HCT116 (cell line): ENCODE measurements at regions not wholly inside any gene's neighbourhood (a gene's known extent, or its start where the extent isn't known, plus 50 kb on each side); places are given as distances from the start of the nearest gene placed in this dataset.

Experiments
- ATAC-seq: fragments of 200-7000 bp; cut with Tn5 transposase; 2 replicates; pipeline ENCODE4 v1.9.1; 2020; ENCODE audit warnings: mild to moderate bottlenecking, moderate library complexity
- BruUV-seq: library from RNA; stranded (reverse); fragments of 400-500 nt; replicated peaks from 2 replicates; lab custom pipeline; 2021; lab: Mats Ljungman, UMichigan
- CTCF ChIA-PET: fragments of 300-600 bp; sonication (Branson Sonifier 250); formaldehyde crosslinking; loops from one replicate; lab custom pipeline; 2021; ENCODE audit warnings: antibody characterized with exemption; lab: Charles Lee
- POLR2A ChIA-PET: fragments of 300-600, 350-600 bp; sonication (Branson Sonifier 250); formaldehyde crosslinking; loops from one replicate; lab custom pipeline; 2021; ENCODE audit warnings: antibody characterized with exemption; lab: Charles Lee
- RAD21 ChIA-PET, 2 experiments: fragments of 300-600 bp; sonication (Branson Sonifier 250); formaldehyde crosslinking; loops; one replicate each; lab custom pipeline; 2023; ENCODE audit warnings: low total read pairs in 2 of 2; ENCODE audit not compliant: uncharacterized antibody in 2 of 2, unreplicated experiment in 2 of 2, low non-redundant PET in 1 of 2; lab: Charles Lee
- DNase-seq: peaks from one replicate; pipeline ENCODE4 v3.0.0-alpha.2; 2010; ENCODE audit warnings: low read depth, low spot score
- H2AFZ ChIP-seq: fragments of 200-600 bp; shearing (Covaris generic), sonication (generic); 2 replicates; pipeline ENCODE4 v1.6.1; 2017; ENCODE audit warnings: low read depth, mixed run types, mixed read lengths, antibody characterized with exemption, low read length; ENCODE audit not compliant: poor library complexity, severe bottlenecking
- H3K27ac ChIP-seq: 2 replicates; pipeline ENCODE4 v1.5.1; 2012; ENCODE audit warnings: low read depth, low read length
- H3K27me3 ChIP-seq: fragments of 200-600 bp; sonication (generic); 2 replicates; pipeline ENCODE4 v1.6.1; 2016; ENCODE audit warnings: mixed run types, low read length, mixed read lengths; ENCODE audit not compliant: insufficient read depth
- H3K36me3 ChIP-seq, 2 experiments: fragments of 200-500 bp in 1 of 2; fragments of 200-600 bp in 1 of 2; sonication (Bioruptor generic) in 1 of 2; sonication (generic) in 1 of 2; 2 replicates each; pipeline versions ENCODE4 v1.5.1 to v1.6.1; 2014 to 2016; ENCODE audit warnings: low read length in 2 of 2, inconsistent platforms in 1 of 2, mixed read lengths in 1 of 2, mixed run types in 1 of 2; ENCODE audit not compliant: insufficient read depth in 2 of 2, control insufficient read depth in 1 of 2
- H3K4me1 ChIP-seq, 2 experiments: fragments of 200-600 bp in 1 of 2; sonication (generic) in 1 of 2; 2 replicates each; pipeline versions ENCODE4 v1.5.1 to v1.6.1; 2012 to 2017; ENCODE audit warnings: low read length in 2 of 2, inconsistent platforms in 1 of 2, mild to moderate bottlenecking in 1 of 2, mixed read lengths in 1 of 2, mixed run types in 1 of 2, moderate library complexity in 1 of 2; ENCODE audit not compliant: insufficient read depth in 2 of 2, control insufficient read depth in 1 of 2
- H3K4me2 ChIP-seq: fragments of 200-600 bp; sonication (generic); 2 replicates; pipeline ENCODE4 v1.6.1; 2017; ENCODE audit warnings: mixed run types, low read length, mixed read lengths
- H3K4me3 ChIP-seq, 2 experiments: fragments of 200-600 bp in 1 of 2; sonication (generic) in 1 of 2; replicated peaks in 1 of 2; 2 replicates each; pipeline ENCODE4 v1.5.1; 2011 to 2016; ENCODE audit warnings: low read length in 2 of 2, control low read depth in 1 of 2, low read depth in 1 of 2, mild to moderate bottlenecking in 1 of 2, mixed read lengths in 1 of 2, mixed run types in 1 of 2
- H3K79me2 ChIP-seq: fragments of 200-600 bp; sonication (generic); 2 replicates; pipeline ENCODE4 v1.6.1; 2017; ENCODE audit warnings: mild to moderate bottlenecking, mixed run types, low read length, moderate library complexity, mixed read lengths; ENCODE audit not compliant: insufficient read depth
- H3K9ac ChIP-seq: fragments of 200-600 bp; sonication (generic); 2 replicates; pipeline ENCODE4 v1.6.1; 2016; ENCODE audit warnings: low read length, mixed read lengths
- H3K9me2 ChIP-seq: fragments of 200-600 bp; sonication (generic), shearing (Covaris generic); 2 replicates; pipeline ENCODE4 v1.6.1; 2017; ENCODE audit warnings: mixed run types, mild to moderate bottlenecking, moderate library complexity; ENCODE audit not compliant: insufficient read depth
- H3K9me3 ChIP-seq, 2 experiments: fragments of 200-500 bp in 1 of 2; fragments of 200-600 bp in 1 of 2; sonication (Bioruptor generic) in 1 of 2; sonication (generic) in 1 of 2; 2 replicates each; pipeline ENCODE4 v1.6.1; 2014 to 2017; ENCODE audit warnings: low read length in 2 of 2, mixed read lengths in 2 of 2, inconsistent platforms in 1 of 2, low read depth in 1 of 2, mild to moderate bottlenecking in 1 of 2, mixed run types in 1 of 2, moderate library complexity in 1 of 2; ENCODE audit not compliant: control insufficient read depth in 1 of 2, insufficient read depth in 1 of 2
- H4K20me1 ChIP-seq: fragments of 200-600 bp; sonication (generic), shearing (Covaris generic); 2 replicates; pipeline ENCODE4 v1.6.1; 2017; ENCODE audit warnings: mixed run types, mild to moderate bottlenecking, moderate library complexity; ENCODE audit not compliant: insufficient read depth
- ATF3 ChIP-seq: IDR thresholded peaks from 2 replicates; pipeline ENCODE4 v1.6.1; 2012
- CBX3 ChIP-seq: IDR thresholded peaks from 2 replicates; pipeline ENCODE4 v1.6.1; 2012; ENCODE audit warnings: low read depth
- CEBPB ChIP-seq: IDR thresholded peaks from 2 replicates; pipeline ENCODE4 v1.6.1; 2012; ENCODE audit warnings: low read depth
- EZH2phosphoT487 ChIP-seq: fragments of 200-600 bp; IDR thresholded peaks from 2 replicates; pipeline ENCODE4 v1.6.1; 2018; ENCODE audit warnings: antibody characterized with exemption, borderline replicate concordance
- FOSL1 ChIP-seq: IDR thresholded peaks from 2 replicates; pipeline ENCODE4 v1.6.1; 2012; ENCODE audit warnings: low read depth
- POLR2AphosphoS5 ChIP-seq: IDR thresholded peaks from 2 replicates; pipeline ENCODE4 v1.6.1; 2011; ENCODE audit warnings: mild to moderate bottlenecking, low read depth, low read length, moderate library complexity
- REST ChIP-seq: IDR thresholded peaks from 2 replicates; pipeline ENCODE4 v1.6.1; 2012; ENCODE audit warnings: low read depth
- SP1 ChIP-seq: IDR thresholded peaks from 2 replicates; pipeline ENCODE4 v1.6.1; 2012; ENCODE audit warnings: low read depth
- TCF7L2 ChIP-seq: IDR thresholded peaks from 2 replicates; pipeline ENCODE4 v1.7.0; 2011; ENCODE audit warnings: borderline replicate concordance, inconsistent platforms; ENCODE audit not compliant: insufficient read depth, insufficient read length; ENCODE audit errors: extremely low read depth
- YY1 ChIP-seq: IDR thresholded peaks from 2 replicates; pipeline ENCODE4 v1.6.1; 2011; ENCODE audit warnings: low read length, low read depth, moderate library complexity, mild to moderate bottlenecking; ENCODE audit not compliant: insufficient replicate concordance; ENCODE audit errors: extremely low read depth
- intact Hi-C: fragments of 100-400 bp; cut with micrococcal nuclease; formaldehyde crosslinking; loops from 2 replicates; pipeline ENCODE4 v1.10.0; 2022

GRCh38 chr19:31907661-31908060, 437.7 kb upstream of the ZNF507 start (continued):
- TF ChIP-seq SP1 = no peak
- TF ChIP-seq, all 23 proteins: peak for 0

- POLR2A ChIA-PET = no interaction called here
Measured at GRCh38 chr19:31908080-31908479, 437.3 kb upstream of the ZNF507 start.

GRCh38 chr19:31908496-31909225, 436.7 kb upstream of the ZNF507 start:
- no peaks in the 10 kb centered on the region for H4K20me1 ChIP-seq
- H3K9me3 ChIP-seq = peaks cover 3 to 25% of the 10 kb centered on the region in 2 experiments; a peak in 2 of 4 replicates
- POLR2A ChIA-PET = no interaction called here
- RAD21 ChIA-PET = no interaction called here
- no peak overlapping the region for H3K27ac ChIP-seq
- H3K79me2 ChIP-seq = no peaks in the 10 kb centered on the region
- TF ChIP-seq REST = no peak
- no peak for TF ChIP-seq EZH2phosphoT487
- no peak for TF ChIP-seq POLR2AphosphoS5
- TF ChIP-seq YY1 = no peak
- no peak for TF ChIP-seq TCF7L2
- CTCF ChIA-PET = no interaction called here
- H2AFZ ChIP-seq = no peak overlapping the region
- no peaks in the 10 kb centered on the region for H3K9me2 ChIP-seq
- H3K9ac ChIP-seq = no peak overlapping the region
- no peaks in the 10 kb centered on the region for H3K27me3 ChIP-seq
- ATAC-seq (no peak), DNase-seq (no peak)
- H3K4me2 ChIP-seq = no peak overlapping the region
- intact Hi-C loops = no loop called here
- no TSS peak for BruUV-seq
- no peaks in the 10 kb centered on the region for H3K4me1 ChIP-seq
- no peak overlapping the region for H3K4me3 ChIP-seq
- H3K36me3 ChIP-seq = no peaks in the 10 kb centered on the region

More at GRCh38 chr19:31908080-31908479, 437.3 kb upstream of the ZNF507 start:
- no peaks in the 10 kb centered on the region for H3K9me2 ChIP-seq
- intact Hi-C loops = no loop called here
- no peak for DNase-seq
- ChIA-PET CTCF (no interaction called here), RAD21 (interaction anchor here in 1 of 2 experiments (0.5 kb wide), 1 partner anchor 104 kb away, joined by 3 read pairs; no protein-coding TSS in a partner anchor)
- H3K4me2 ChIP-seq = no peak overlapping the region
- no peaks in the 10 kb centered on the region for H3K36me3 ChIP-seq
- H3K79me2 ChIP-seq = no peaks in the 10 kb centered on the region
- H3K27me3 ChIP-seq = no peaks in the 10 kb centered on the region
- BruUV-seq = no TSS peak
- ATAC-seq = no peak
- no peak overlapping the region for H2AFZ ChIP-seq
- H3K9me3 ChIP-seq = peaks cover 4 to 30% of the 10 kb centered on the region in 2 experiments; a peak in 2 of 4 replicates
- no peaks in the 10 kb centered on the region for H4K20me1 ChIP-seq
- TF ChIP-seq EZH2phosphoT487 = no peak
- TF ChIP-seq POLR2AphosphoS5 = no peak
- TF ChIP-seq ATF3 = no peak
- TF ChIP-seq CEBPB = no peak
- no peak for TF ChIP-seq FOSL1
- no peak for TF ChIP-seq TCF7L2
- no peak for TF ChIP-seq CBX3
- TF ChIP-seq YY1 = no peak
- H3K4me1 ChIP-seq = no peaks in the 10 kb centered on the region
- no peak overlapping the region for H3K4me3 ChIP-seq
- no peak overlapping the region for H3K9ac ChIP-seq
- H3K27ac ChIP-seq = no peak overlapping the region
